ENCODE measurements at regions not wholly inside any gene's neighbourhood (a gene's known extent, or its start where the extent isn't known, plus 50 kb on each side); places are given as distances from the start of the nearest gene placed in this dataset.
"Not testable (repeated sequence)": the region's sequence is repeated elsewhere in the genome, so short reads cannot be mapped to it uniquely, and the experiment has no call there.

GRCh38 chr22:48403521-48404403, 1423.9 kb downstream of the BRD1 start:
- DNase-seq (ENCODE audit: low spot score) = no peak

GRCh38 chr22:48402591-48403031, 1425.1 kb downstream of the BRD1 start:
- no peak for DNase-seq (ENCODE audit: low spot score)

GRCh38 chr22:48401523-48401922, 1426.2 kb downstream of the BRD1 start:
- DNase-seq (ENCODE audit: low spot score) = not testable (repeated sequence)

GRCh38 chr22:48398181-48398905, 1429.3 kb downstream of the BRD1 start:
- DNase-seq (ENCODE audit: low spot score) = no peak

GRCh38 chr22:48397531-48398180, 1430.0 kb downstream of the BRD1 start:
- no peak for DNase-seq (ENCODE audit: low spot score)

- DNase-seq (ENCODE audit: low spot score) = no peak
These were observed 1430.7 kb downstream of the BRD1 start for GRCh38 chr22:48396785-48397530.

- no peak for DNase-seq (ENCODE audit: low spot score)
These were observed 1431.4 kb downstream of the BRD1 start for GRCh38 chr22:48396091-48396784.

- no peak for DNase-seq (ENCODE audit: low spot score)
These were observed 1432.5 kb downstream of the BRD1 start for GRCh38 chr22:48395201-48395600.

GRCh38 chr22:48394787-48395186, 1432.9 kb downstream of the BRD1 start:
- DNase-seq (ENCODE audit: low spot score) = no peak

GRCh38 chr22:48393885-48394284, 1433.8 kb downstream of the BRD1 start:
- no peak for DNase-seq (ENCODE audit: low spot score)

- DNase-seq (ENCODE audit: low spot score) = no peak
These were observed 1434.7 kb downstream of the BRD1 start for GRCh38 chr22:48393041-48393370.

- DNase-seq (ENCODE audit: low spot score) = no peak
These were observed 1435.9 kb downstream of the BRD1 start for GRCh38 chr22:48391820-48392219.

GRCh38 chr22:48391171-48391711, 1436.4 kb downstream of the BRD1 start:
- DNase-seq (ENCODE audit: low spot score) = no peak

GRCh38 chr22:48389916-48390315, 1437.8 kb downstream of the BRD1 start:
- no peak for DNase-seq (ENCODE audit: low spot score)

- no peak for DNase-seq (ENCODE audit: low spot score)
These were observed 1445.5 kb downstream of the BRD1 start for GRCh38 chr22:48382197-48382596.

- no peak for DNase-seq (ENCODE audit: low spot score)
These were observed 1447.5 kb downstream of the BRD1 start for GRCh38 chr22:48380016-48380665.

- no peak for DNase-seq (ENCODE audit: low spot score)
These were observed 1448.3 kb downstream of the BRD1 start for GRCh38 chr22:48379371-48379770.

- DNase-seq (ENCODE audit: low spot score) = no peak
These were observed 1449.0 kb downstream of the BRD1 start for GRCh38 chr22:48378673-48379072.

GRCh38 chr22:48376936-48377712, 1450.5 kb downstream of the BRD1 start:
- no peak for DNase-seq (ENCODE audit: low spot score)

- DNase-seq (ENCODE audit: low spot score) = no peak
These were observed 1451.2 kb downstream of the BRD1 start for GRCh38 chr22:48376428-48376827.
